Neuronal stem cell (in vitro differentiated cells): ENCODE measurements at regions not wholly inside any gene's neighbourhood (a gene's known extent, or its start where the extent isn't known, plus 50 kb on each side); places are given as distances from the start of the nearest gene placed in this dataset.

ENCODE experiments used
- DNase-seq: peaks from one replicate; pipeline ENCODE4 v3.0.0-alpha.2; 2013; ENCODE audit warnings: low spot score
- H2AFZ ChIP-seq: one replicate; pipeline ENCODE4 v1.6.1; 2013; ENCODE audit warnings: mild to moderate bottlenecking, low read length, inconsistent platforms
- H2AK5ac ChIP-seq: 2 replicates; pipeline ENCODE4 v1.6.1; 2013; ENCODE audit warnings: low read depth, mild to moderate bottlenecking, inconsistent platforms, low read length, moderate library complexity, mixed read lengths
- H2BK120ac ChIP-seq: 2 replicates; pipeline ENCODE4 v1.6.1; 2013; ENCODE audit warnings: low read depth, mild to moderate bottlenecking, inconsistent platforms, low read length, moderate library complexity, mixed read lengths
- H2BK12ac ChIP-seq: one replicate; pipeline ENCODE4 v1.6.1; 2013; ENCODE audit warnings: low read length, inconsistent platforms
- H2BK15ac ChIP-seq: 2 replicates; pipeline ENCODE4 v1.6.1; 2013; ENCODE audit warnings: mild to moderate bottlenecking, low read length, inconsistent platforms, mixed read lengths
- H2BK5ac ChIP-seq: one replicate; pipeline ENCODE4 v1.6.1; 2013; ENCODE audit warnings: inconsistent platforms, mild to moderate bottlenecking, low read length, moderate library complexity
- H3K14ac ChIP-seq: one replicate; pipeline ENCODE4 v1.6.1; 2013; ENCODE audit warnings: low read length, inconsistent platforms
- H3K18ac ChIP-seq: 2 replicates; pipeline ENCODE4 v1.6.1; 2013; ENCODE audit warnings: low read length, inconsistent platforms
- H3K23ac ChIP-seq: 2 replicates; pipeline ENCODE4 v1.6.1; 2013; ENCODE audit warnings: low read depth, mild to moderate bottlenecking, mixed read lengths, low read length, inconsistent platforms; ENCODE audit not compliant: poor library complexity
- H3K27ac ChIP-seq: replicated peaks from 3 replicates; pipeline ENCODE4 v1.5.1; 2013; ENCODE audit warnings: low read length, inconsistent platforms
- H3K27me3 ChIP-seq, 3 experiments: 2 replicates each; pipeline ENCODE4 v1.6.1; 2013; ENCODE audit warnings: low read length in 3 of 3, mild to moderate bottlenecking in 2 of 3, inconsistent platforms in 1 of 3, low read depth in 1 of 3, mixed read lengths in 1 of 3, moderate library complexity in 1 of 3; ENCODE audit not compliant: control insufficient read depth in 3 of 3, insufficient read depth in 3 of 3
- H3K36me3 ChIP-seq, 2 donors: replicated peaks in 1 of 2; 2 replicates each; pipeline ENCODE4 v1.6.1; 2013; ENCODE audit warnings: low read length in 2 of 2; ENCODE audit not compliant: control insufficient read depth in 2 of 2, insufficient read depth in 2 of 2
- H3K4ac ChIP-seq: 2 replicates; pipeline ENCODE4 v1.6.1; 2013; ENCODE audit warnings: inconsistent platforms, mild to moderate bottlenecking, low read length, moderate library complexity
- H3K4me1 ChIP-seq, 2 donors: 1 replicate in 1 of 2; 2 replicates in 1 of 2; pipeline ENCODE4 v1.6.1; 2013; ENCODE audit warnings: low read length in 2 of 2, low read depth in 1 of 2; ENCODE audit not compliant: control insufficient read depth in 2 of 2, insufficient read depth in 1 of 2
- H3K4me2 ChIP-seq: one replicate; pipeline ENCODE4 v1.6.1; 2013; ENCODE audit warnings: mild to moderate bottlenecking, low read length, inconsistent platforms; ENCODE audit not compliant: insufficient read depth, poor library complexity, severe bottlenecking
- H3K4me3 ChIP-seq, 2 donors: 2 replicates each; pipeline ENCODE4 v1.5.1; 2013; ENCODE audit warnings: low read length in 2 of 2, mild to moderate bottlenecking in 2 of 2, inconsistent platforms in 1 of 2, moderate library complexity in 1 of 2
- H3K79me1 ChIP-seq: one replicate; pipeline ENCODE4 v1.6.1; 2013; ENCODE audit warnings: low read depth, mild to moderate bottlenecking, inconsistent platforms, low read length, moderate library complexity
- H3K9ac ChIP-seq: one replicate; pipeline ENCODE4 v1.6.1; 2013; ENCODE audit warnings: mild to moderate bottlenecking, low read depth, low read length, inconsistent platforms; ENCODE audit not compliant: poor library complexity
- H3K9me3 ChIP-seq, 2 donors: replicated peaks in 1 of 2; 2 replicates each; pipeline versions ENCODE3 to v1.6.1; 2013; ENCODE audit warnings: low read length in 2 of 2, mild to moderate bottlenecking in 2 of 2, inconsistent platforms in 1 of 2, low read depth in 1 of 2, mixed read lengths in 1 of 2, moderate library complexity in 1 of 2; ENCODE audit not compliant: control insufficient read depth in 2 of 2, insufficient read depth in 1 of 2
- H4K8ac ChIP-seq: one replicate; pipeline ENCODE4 v1.6.1; 2013; ENCODE audit warnings: low read depth, mild to moderate bottlenecking, inconsistent platforms, low read length, moderate library complexity
- H4K91ac ChIP-seq: one replicate; pipeline ENCODE4 v1.6.1; 2013; ENCODE audit warnings: low read length, low read depth, mild to moderate bottlenecking, inconsistent platforms; ENCODE audit not compliant: poor library complexity
- WGBS, 2 donors: extraction: QIAGEN DNeasy Blood & Tissue Kit; methylation state at CpG; one replicate each; pipeline ENCODE4 v1.1.7; 2013; ENCODE audit warnings: missing lambda C conversion rate in 2 of 2, mixed read lengths in 1 of 2; ENCODE audit not compliant: insufficient read length in 2 of 2, insufficient replicate concordance in 1 of 2; ENCODE audit errors: extremely low coverage in 2 of 2; 5-methylcytosine and 5-hydroxymethylcytosine counted together

- Histone ChIP-seq H4K91ac (no peak overlapping the region), H3K9me3 (no peaks in the 10 kb centered on the region), H3K4me2 (no peak overlapping the region), H3K27me3 (no peaks in the 10 kb centered on the region), H3K18ac (no peak overlapping the region), H2BK120ac (no peak overlapping the region), H3K4me1 (no peaks in the 10 kb centered on the region), H3K4me3 (no peak overlapping the region), H2AK5ac (no peak overlapping the region), H3K36me3 (no peaks in the 10 kb centered on the region), H2BK15ac (no peak overlapping the region), H3K9ac (no peak overlapping the region), H3K23ac (no peak overlapping the region), H3K14ac (no peak overlapping the region), H2BK5ac (no peak overlapping the region), H3K79me1 (no peaks in the 10 kb centered on the region), H3K4ac (no peak overlapping the region), H2BK12ac (no peak overlapping the region), H4K8ac (no peak overlapping the region), H2AFZ (no peak overlapping the region), H3K27ac (no peak overlapping the region)
- no CpG with 5 or more reads among the region's 1 CpG for WGBS, 2 donors
- DNase-seq, result no peak
Measured at GRCh38 chr3:63047068-63047467, 171.9 kb upstream of the CADPS start.

GRCh38 chr3:63048367-63049326, 173.4 kb upstream of the CADPS start:
- Histone ChIP-seq H4K91ac (no peak overlapping the region), H3K4me3 (no peak overlapping the region), H3K18ac (peak overlapping the region; percentile 11), H3K9me3 (no peaks in the 10 kb centered on the region), H3K4me2 (no peak overlapping the region), H3K36me3 (no peaks in the 10 kb centered on the region), H3K27me3 (no peaks in the 10 kb centered on the region), H3K14ac (no peak overlapping the region), H3K79me1 (no peaks in the 10 kb centered on the region), H2BK5ac (no peak overlapping the region), H3K9ac (peak overlapping the region; percentile 18), H2BK15ac (no peak overlapping the region), H3K4me1 (no peaks in the 10 kb centered on the region), H4K8ac (no peak overlapping the region), H2AFZ (no peak overlapping the region), H3K4ac (no peak overlapping the region), H2BK120ac (no peak overlapping the region), H2AK5ac (no peak overlapping the region), H3K27ac (no peak overlapping the region), H2BK12ac (no peak overlapping the region), H3K23ac (no peak overlapping the region)
- DNase-seq, result no peak
- no CpG with 5 or more reads among the region's 4 CpGs for WGBS, 2 donors

- no peak overlapping the region for H3K14ac ChIP-seq
- no peak overlapping the region for H3K27ac ChIP-seq
- H3K9ac ChIP-seq, result no peak overlapping the region
- H3K18ac ChIP-seq, result no peak overlapping the region
- no peak overlapping the region for H4K8ac ChIP-seq
- H3K36me3 ChIP-seq, result no peaks in the 10 kb centered on the region
- no peaks in the 10 kb centered on the region for H3K4me1 ChIP-seq
- no peak overlapping the region for H4K91ac ChIP-seq
- no peak overlapping the region for H2BK120ac ChIP-seq
- no peak overlapping the region for H2BK12ac ChIP-seq
- H3K4me3 ChIP-seq, result no peak overlapping the region
- H2AK5ac ChIP-seq, result no peak overlapping the region
- H2AFZ ChIP-seq, result no peak overlapping the region
- no peak overlapping the region for H3K4me2 ChIP-seq
- no peak for DNase-seq
- WGBS, 2 donors, result no CpG with 5 or more reads among the region's 8 CpGs
- no peaks in the 10 kb centered on the region for H3K79me1 ChIP-seq
- H3K23ac ChIP-seq, result no peak overlapping the region
- no peak overlapping the region for H3K4ac ChIP-seq
- H3K27me3 ChIP-seq, result no peaks in the 10 kb centered on the region
- no peak overlapping the region for H2BK15ac ChIP-seq
- H2BK5ac ChIP-seq, result no peak overlapping the region
- H3K9me3 ChIP-seq, result no peaks in the 10 kb centered on the region
Measured at GRCh38 chr3:63050548-63051177, 175.4 kb upstream of the CADPS start.

GRCh38 chr3:63051920-63052319, 176.7 kb upstream of the CADPS start:
- no peaks in the 10 kb centered on the region for H3K36me3 ChIP-seq
- H2AK5ac ChIP-seq, result no peak overlapping the region
- H3K27me3 ChIP-seq, result no peaks in the 10 kb centered on the region
- H2BK12ac ChIP-seq, result no peak overlapping the region
- H2BK120ac ChIP-seq, result no peak overlapping the region
- WGBS, 2 donors, result no CpG with 5 or more reads among the region's 5 CpGs
- no peak overlapping the region for H3K4me2 ChIP-seq
- no peaks in the 10 kb centered on the region for H3K4me1 ChIP-seq
- peak overlapping the region; percentile 44 for H3K18ac ChIP-seq
- H3K4ac ChIP-seq, result no peak overlapping the region
- H4K8ac ChIP-seq, result no peak overlapping the region
- H3K23ac ChIP-seq, result no peak overlapping the region
- peak; percentile 5 for DNase-seq
- no peak overlapping the region for H3K4me3 ChIP-seq
- no peak overlapping the region for H2AFZ ChIP-seq
- no peak overlapping the region for H3K9ac ChIP-seq
- no peaks in the 10 kb centered on the region for H3K9me3 ChIP-seq
- no peak overlapping the region for H2BK5ac ChIP-seq
- no peak overlapping the region for H3K14ac ChIP-seq
- H4K91ac ChIP-seq, result no peak overlapping the region
- no peak overlapping the region for H2BK15ac ChIP-seq
- no peak overlapping the region for H3K27ac ChIP-seq
- no peaks in the 10 kb centered on the region for H3K79me1 ChIP-seq
